A673 (cell line): ENCODE measurements at regions not wholly inside any gene's neighbourhood (a gene's known extent, or its start where the extent isn't known, plus 50 kb on each side); places are given as distances from the start of the nearest gene placed in this dataset.
"Not testable (repeated sequence)": the region's sequence is repeated elsewhere in the genome, so short reads cannot be mapped to it uniquely, and the experiment has no call there.

ENCODE experiments used
- BruUV-seq: library from RNA; stranded (reverse); fragments of 400-500 nt; replicated peaks from 2 replicates; lab custom pipeline; 2021; lab: Mats Ljungman, UMichigan
- CTCF ChIA-PET: fragments of 300-600 bp; sonication (Branson Sonifier 250); formaldehyde crosslinking; loops from one replicate; lab custom pipeline; 2022; ENCODE audit warnings: antibody characterized with exemption; lab: Charles Lee
- POLR2A ChIA-PET: fragments of 300-600 bp; sonication (Branson Sonifier 250); formaldehyde crosslinking; loops from one replicate; lab custom pipeline; 2022; ENCODE audit warnings: antibody characterized with exemption; ENCODE audit not compliant: low non-redundant PET; lab: Charles Lee
- DNase-seq: peaks from one replicate; pipeline ENCODE4 v3.0.0-alpha.2; 2015; ENCODE audit warnings: low spot score
- H3K27ac ChIP-seq: fragments of 200-600 bp; sonication (generic); 2 replicates; pipeline ENCODE4 v1.5.1; 2016; ENCODE audit warnings: mixed run types, low read depth, mild to moderate bottlenecking, mixed read lengths, antibody characterized with exemption, low read length; ENCODE audit not compliant: poor library complexity, severe bottlenecking
- H3K27me3 ChIP-seq: fragments of 200-600 bp; sonication (generic); replicated peaks from 2 replicates; pipeline ENCODE4 v1.6.1; 2017; ENCODE audit warnings: mixed run types, low read depth, mild to moderate bottlenecking, mixed read lengths, antibody characterized with exemption, low read length; ENCODE audit not compliant: insufficient read depth, poor library complexity
- H3K36me3 ChIP-seq: fragments of 200-600 bp; sonication (generic); 2 replicates; pipeline ENCODE4 v1.6.1; 2016; ENCODE audit warnings: mixed run types, mild to moderate bottlenecking, mixed read lengths, antibody characterized with exemption, low read length; ENCODE audit not compliant: insufficient read depth, poor library complexity, severe bottlenecking
- H3K4me1 ChIP-seq: fragments of 200-600 bp; sonication (generic); 2 replicates; pipeline ENCODE4 v1.6.1; 2017; ENCODE audit warnings: mixed run types, mild to moderate bottlenecking, mixed read lengths, antibody characterized with exemption, low read length; ENCODE audit not compliant: insufficient read depth, poor library complexity, severe bottlenecking
- H3K4me3 ChIP-seq: fragments of 200-600 bp; sonication (generic); 2 replicates; pipeline ENCODE4 v1.5.1; 2016; ENCODE audit warnings: low read depth, mixed run types, mild to moderate bottlenecking, mixed read lengths, low read length; ENCODE audit not compliant: poor library complexity, severe bottlenecking
- H3K9me3 ChIP-seq: fragments of 200-600 bp; sonication (generic); 2 replicates; pipeline ENCODE4 v1.6.1; 2016; ENCODE audit warnings: mixed run types, low read depth, mild to moderate bottlenecking, mixed read lengths, antibody characterized with exemption, low read length; ENCODE audit not compliant: poor library complexity, severe bottlenecking
- CTCF ChIP-seq: fragments of 300-800, 200-600 bp; sonication (generic); conservative IDR thresholded peaks from 2 replicates; pipeline ENCODE4 v1.5.1; 2017; ENCODE audit warnings: low read depth, mild to moderate bottlenecking, antibody characterized with exemption, low read length, moderate library complexity, mixed read lengths
- EZH2 ChIP-seq: fragments of 200-600 bp; sonication (generic); IDR thresholded peaks from 2 replicates; pipeline ENCODE4 v1.6.1; 2017; ENCODE audit warnings: borderline replicate concordance, low read depth, mild to moderate bottlenecking, mixed read lengths, antibody characterized with exemption, low read length; ENCODE audit not compliant: poor library complexity, severe bottlenecking
- intact Hi-C: fragments of 100-400 bp; cut with micrococcal nuclease; formaldehyde crosslinking; loops from one replicate; pipeline ENCODE4 v1.10.0; 2022; ENCODE audit not compliant: unreplicated experiment

- TF ChIP-seq CTCF (no peak), EZH2 (no peak)
- no peak for DNase-seq
- Histone ChIP-seq H3K27ac (no peak overlapping the region), H3K4me1 (no peaks in the 10 kb centered on the region), H3K27me3 (no peaks in the 10 kb centered on the region), H3K36me3 (no peaks in the 10 kb centered on the region), H3K4me3 (no peak overlapping the region), H3K9me3 (no peaks in the 10 kb centered on the region)
- intact Hi-C loops: no loop called here
- CTCF ChIA-PET: no interaction called here
- POLR2A ChIA-PET: no interaction called here
- BruUV-seq: no TSS peak
These were observed 182.2 kb upstream of the SPRY2 start for GRCh38 chr13:80523134-80523533.

- DNase-seq, CTCF ChIA-PET, H3K4me3 ChIP-seq, H3K27me3 ChIP-seq, H3K9me3 ChIP-seq, H3K4me1 ChIP-seq, intact Hi-C loops, H3K36me3 ChIP-seq, BruUV-seq, POLR2A ChIA-PET, H3K27ac ChIP-seq: not testable (repeated sequence)
These were observed 181.5 kb upstream of the SPRY2 start for GRCh38 chr13:80522463-80522862.

- no peak overlapping the region for H3K4me3 ChIP-seq
- H3K27me3 ChIP-seq: no peaks in the 10 kb centered on the region
- no peaks in the 10 kb centered on the region for H3K36me3 ChIP-seq
- POLR2A ChIA-PET: interaction anchor here (0.5 kb wide), 1 partner anchor 284 kb away, joined by 6 read pairs; no protein-coding TSS in a partner anchor
- CTCF ChIA-PET: no interaction called here
- intact Hi-C loops: no loop called here
- H3K9me3 ChIP-seq: peaks cover 4% of the 10 kb centered on the region
- DNase-seq: no peak
- no TSS peak for BruUV-seq
- H3K27ac ChIP-seq: no peak overlapping the region
- TF ChIP-seq EZH2 (no peak), CTCF (no peak)
- H3K4me1 ChIP-seq: no peaks in the 10 kb centered on the region
These were observed 176.0 kb upstream of the SPRY2 start for GRCh38 chr13:80516818-80517348.

GRCh38 chr13:80515296-80515695 is 174.4 kb upstream of the SPRY2 start:
- POLR2A ChIA-PET: no interaction called here
- CTCF ChIA-PET: no interaction called here
- peaks cover 4% of the 10 kb centered on the region for H3K9me3 ChIP-seq
- no peak for DNase-seq
- H3K27me3 ChIP-seq: no peaks in the 10 kb centered on the region
- BruUV-seq: no TSS peak
- intact Hi-C loops: no loop called here
- H3K27ac ChIP-seq: no peak overlapping the region
- H3K36me3 ChIP-seq: no peaks in the 10 kb centered on the region
- H3K4me1 ChIP-seq: peaks cover 7% of the 10 kb centered on the region
- TF ChIP-seq EZH2 (no peak), CTCF (no peak)
- H3K4me3 ChIP-seq: no peak overlapping the region
